ENCODE measurements at regions not wholly inside any gene's neighbourhood (a gene's known extent, or its start where the extent isn't known, plus 50 kb on each side); places are given as distances from the start of the nearest gene placed in this dataset.
A peak's percentile ranks its signal among the peaks of the same experiment; 100 is the strongest.

DNA sequence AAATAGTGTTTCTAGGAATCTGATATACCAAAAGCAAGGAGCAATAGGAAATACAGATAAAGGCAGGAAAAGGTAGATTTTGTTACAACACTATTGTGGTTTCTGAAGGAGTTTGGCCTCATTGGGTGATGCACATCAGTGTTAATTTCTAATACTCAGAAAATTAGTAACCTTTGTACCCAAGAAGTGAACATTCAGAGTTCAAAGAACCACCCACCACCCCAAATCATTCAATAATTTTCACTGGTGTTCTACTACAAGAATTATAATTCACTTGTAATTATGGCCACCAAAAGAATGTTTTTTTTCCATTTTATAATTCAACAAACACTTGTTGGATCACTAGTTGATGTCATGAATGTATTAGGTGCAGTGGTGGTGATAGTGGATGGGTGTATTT, 183.3 kb downstream of the UBE2E3 start:
- DNase-seq (ENCODE audit: insufficient read length, low spot score): no peak
- no peak for TF ChIP-seq POLR2A (IDR thresholded peaks at IDR 0.05; ENCODE audit: low read depth, low read length)
- FAIRE-seq: no peak

DNA sequence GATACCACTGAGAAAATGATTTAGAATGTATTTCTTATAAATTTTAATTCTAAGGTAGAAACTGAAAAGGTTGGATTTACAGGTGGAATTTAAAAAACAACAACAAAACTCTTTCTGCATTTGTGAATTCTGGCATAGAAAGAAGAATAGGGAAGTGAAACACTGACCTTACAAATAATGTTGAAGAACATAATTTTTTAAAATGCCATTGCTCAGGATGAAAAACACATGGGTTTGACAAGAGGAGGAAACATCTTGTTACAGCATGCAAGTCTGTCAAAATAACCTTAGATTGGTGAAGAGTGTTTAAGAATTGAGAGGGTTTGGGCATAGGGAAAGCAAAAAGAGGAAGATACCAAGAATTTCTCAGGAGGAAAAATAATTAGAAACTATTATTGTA, 184.3 kb downstream of the UBE2E3 start:
- TF ChIP-seq POLR2A (IDR thresholded peaks at IDR 0.05; ENCODE audit: low read depth, low read length): no peak
- no peak for FAIRE-seq
- no peak for DNase-seq (ENCODE audit: insufficient read length, low spot score)

GRCh38 chr2:181165199-181165868, 184.9 kb downstream of the UBE2E3 start:
- DNase-seq (ENCODE audit: insufficient read length, low spot score) (no peak), FAIRE-seq (no peak)
- no peak for TF ChIP-seq POLR2A (IDR thresholded peaks at IDR 0.05; ENCODE audit: low read depth, low read length)

- TF ChIP-seq POLR2A (IDR thresholded peaks at IDR 0.05; ENCODE audit: low read depth, low read length): no peak
- no peak for DNase-seq (ENCODE audit: insufficient read length, low spot score)
- no peak for FAIRE-seq
Observed at GRCh38 chr2:181169503-181169902, 189.1 kb downstream of the UBE2E3 start.

- DNase-seq (ENCODE audit: insufficient read length, low spot score) (no peak), FAIRE-seq (no peak)
- no peak for TF ChIP-seq POLR2A (IDR thresholded peaks at IDR 0.05; ENCODE audit: low read depth, low read length)
Observed at GRCh38 chr2:181170256-181170655, 189.9 kb downstream of the UBE2E3 start.

DNA sequence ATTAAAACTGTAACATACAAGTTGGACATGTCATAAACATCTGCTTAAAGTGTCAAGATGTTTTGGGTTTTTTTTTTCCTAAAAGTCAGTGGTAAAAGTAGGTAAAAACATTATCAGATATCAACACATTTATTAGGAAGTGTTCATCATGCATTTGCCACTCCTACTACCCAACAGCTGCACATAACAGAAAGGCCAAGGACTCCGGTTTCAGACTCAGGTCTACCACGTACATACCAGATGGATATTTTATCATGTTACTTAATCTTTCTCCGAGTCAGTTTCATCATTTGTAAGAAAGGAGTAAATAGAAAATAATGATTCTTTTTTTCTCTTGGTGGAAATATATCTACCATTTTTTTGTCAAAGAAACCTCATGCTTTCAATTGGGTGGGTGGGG, 192.3 kb downstream of the UBE2E3 start:
- no peak for FAIRE-seq
- DNase-seq (ENCODE audit: insufficient read length, low spot score): no peak
- TF ChIP-seq POLR2A (IDR thresholded peaks at IDR 0.05; ENCODE audit: low read depth, low read length): no peak

DNA sequence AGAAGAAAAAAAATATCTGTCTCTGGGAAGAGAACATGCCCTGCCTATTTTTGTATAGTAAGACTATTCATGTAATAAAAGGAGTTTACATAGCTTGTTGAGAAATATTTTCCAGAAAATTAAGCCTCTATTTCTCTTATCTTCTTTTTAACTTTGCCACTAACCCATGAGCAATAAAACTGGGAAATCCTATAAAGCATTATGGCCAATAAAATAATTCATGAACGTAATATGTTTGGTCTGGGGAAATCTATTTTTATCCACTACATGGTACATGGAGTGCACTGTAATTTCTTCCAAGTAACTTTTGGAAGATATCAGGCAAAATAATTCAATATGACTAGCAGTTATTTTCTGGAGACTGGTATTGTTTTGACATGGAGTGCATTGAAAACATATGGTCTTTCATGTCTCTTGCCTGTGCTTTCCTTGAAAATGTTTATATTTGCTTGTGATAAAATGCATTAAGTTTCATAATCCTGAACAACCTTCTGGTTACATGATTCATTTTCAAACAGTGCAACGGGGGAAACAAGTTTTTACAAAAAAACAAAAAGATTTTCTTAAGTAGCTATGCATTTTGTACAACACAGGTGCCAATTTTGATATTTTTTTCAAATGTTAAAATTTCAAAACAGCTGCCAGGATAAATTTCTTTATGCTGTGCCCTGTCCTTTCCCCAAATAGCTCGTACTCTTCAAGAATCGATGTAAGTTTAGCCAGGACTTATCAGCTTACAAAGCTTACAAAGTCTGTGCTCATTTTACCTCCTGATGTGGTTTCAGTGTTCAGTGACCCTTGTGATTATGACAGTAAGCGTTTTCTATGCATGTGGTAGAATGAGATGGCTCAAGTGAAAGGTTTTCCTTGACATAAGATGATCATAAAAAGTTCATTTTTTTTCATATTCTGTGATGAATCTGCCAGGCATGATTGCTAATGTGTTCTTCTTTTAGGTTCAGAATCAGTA, 194.5 kb downstream of the UBE2E3 start:
- no peak for TF ChIP-seq POLR2A (IDR thresholded peaks at IDR 0.05; ENCODE audit: low read depth, low read length)
- FAIRE-seq (no peak), DNase-seq (ENCODE audit: insufficient read length, low spot score) (no peak)

DNA sequence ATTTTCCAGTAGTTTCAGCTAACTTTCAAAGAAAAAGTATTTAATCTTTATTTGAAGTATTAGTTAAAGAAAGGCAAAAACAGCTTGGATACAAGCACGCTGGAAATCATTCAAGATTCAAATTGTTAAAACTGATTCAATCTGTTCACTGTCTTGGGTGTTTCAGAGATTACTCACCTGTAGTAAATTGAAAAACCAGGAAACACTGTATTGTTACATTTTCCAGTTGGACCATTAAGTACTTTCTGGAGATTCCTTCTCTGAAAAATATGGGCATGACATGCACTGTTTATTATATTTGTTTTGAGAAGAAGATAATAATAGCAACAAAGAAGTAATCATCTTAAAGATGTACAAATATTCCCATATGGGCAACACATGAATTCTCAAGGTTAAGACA, 196.1 kb downstream of the UBE2E3 start:
- no peak for TF ChIP-seq POLR2A (IDR thresholded peaks at IDR 0.05; ENCODE audit: low read depth, low read length)
- FAIRE-seq (no peak), DNase-seq (ENCODE audit: insufficient read length, low spot score) (no peak)

DNA sequence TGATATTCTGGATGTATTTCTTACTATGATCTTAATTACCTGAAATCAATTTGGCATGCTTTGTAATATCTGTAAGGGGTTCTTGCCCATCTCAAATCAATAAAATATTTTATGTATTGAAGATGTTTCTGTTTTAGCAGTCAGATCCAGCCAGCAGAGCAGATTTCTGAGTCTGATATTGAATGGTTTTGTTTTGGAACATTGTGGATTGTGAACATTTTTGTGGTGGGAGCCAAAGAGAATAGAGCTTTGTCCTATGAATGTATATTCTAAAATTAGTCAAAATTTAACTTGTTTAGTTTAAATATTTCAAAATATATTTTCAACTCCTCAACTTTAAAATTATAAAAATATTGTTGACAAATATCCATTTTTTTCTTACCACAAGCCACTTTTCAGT, 197.0 kb downstream of the UBE2E3 start:
- FAIRE-seq (no peak), DNase-seq (ENCODE audit: insufficient read length, low spot score) (no peak)
- TF ChIP-seq POLR2A (IDR thresholded peaks at IDR 0.05; ENCODE audit: low read depth, low read length): no peak

DNA sequence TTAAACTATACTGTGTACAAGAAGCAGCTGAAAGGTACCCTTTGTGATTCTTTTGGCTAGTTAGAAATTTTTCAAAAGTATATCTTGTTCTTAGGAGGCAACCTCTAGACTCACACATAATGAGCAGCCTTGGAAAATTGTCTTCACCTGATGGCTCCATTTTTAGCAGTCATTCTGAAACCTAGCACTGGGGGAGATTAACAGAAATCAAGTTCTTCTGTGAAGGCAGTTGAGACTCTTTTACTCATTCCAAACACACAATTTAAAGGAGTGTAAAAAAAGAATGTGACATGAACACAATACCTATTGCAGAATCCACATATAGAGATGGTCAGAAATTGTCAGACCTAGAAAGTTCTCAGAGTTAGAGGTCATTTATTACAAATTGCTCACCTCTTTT, 197.7 kb downstream of the UBE2E3 start:
- no peak for TF ChIP-seq POLR2A (IDR thresholded peaks at IDR 0.05; ENCODE audit: low read depth, low read length)
- no peak for DNase-seq (ENCODE audit: insufficient read length, low spot score)
- peak; percentile 11 for FAIRE-seq

- TF ChIP-seq POLR2A (IDR thresholded peaks at IDR 0.05; ENCODE audit: low read depth, low read length): no peak
- DNase-seq (ENCODE audit: insufficient read length, low spot score) (no peak), FAIRE-seq (no peak)
Observed at GRCh38 chr2:181178823-181179412, 198.5 kb downstream of the UBE2E3 start.

DNA sequence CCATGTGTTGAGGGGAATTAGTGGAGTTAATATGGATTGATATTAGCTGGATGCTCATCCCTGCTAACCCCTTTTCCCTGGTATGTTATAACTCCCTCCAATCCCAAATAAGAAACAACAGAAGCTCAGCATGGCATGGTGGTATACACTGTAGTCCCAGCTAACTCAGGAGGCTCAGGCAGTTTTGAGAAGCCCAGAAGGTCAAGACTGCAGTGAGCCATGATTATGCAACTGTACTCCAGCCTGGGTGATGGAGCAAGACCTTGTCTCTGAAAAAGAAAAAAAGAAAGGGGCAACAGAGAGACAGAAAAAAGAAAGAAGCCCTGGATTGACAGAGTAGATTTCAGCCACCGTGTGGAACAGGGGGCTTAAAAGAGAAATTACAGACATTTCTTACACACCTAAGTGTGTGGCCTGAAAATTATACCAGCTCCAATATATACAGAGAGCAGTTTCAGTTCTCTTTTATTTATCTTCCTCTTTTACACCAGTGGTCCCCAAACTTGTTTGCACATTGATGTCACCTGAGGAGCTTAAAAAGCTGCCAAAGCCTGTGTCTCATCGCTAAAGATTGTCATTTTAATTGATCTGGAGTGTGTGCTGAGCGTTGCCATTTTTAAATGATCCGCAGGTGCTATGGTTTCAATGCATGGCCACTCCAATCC, 203.6 kb downstream of the UBE2E3 start:
- FAIRE-seq: no peak

DNA sequence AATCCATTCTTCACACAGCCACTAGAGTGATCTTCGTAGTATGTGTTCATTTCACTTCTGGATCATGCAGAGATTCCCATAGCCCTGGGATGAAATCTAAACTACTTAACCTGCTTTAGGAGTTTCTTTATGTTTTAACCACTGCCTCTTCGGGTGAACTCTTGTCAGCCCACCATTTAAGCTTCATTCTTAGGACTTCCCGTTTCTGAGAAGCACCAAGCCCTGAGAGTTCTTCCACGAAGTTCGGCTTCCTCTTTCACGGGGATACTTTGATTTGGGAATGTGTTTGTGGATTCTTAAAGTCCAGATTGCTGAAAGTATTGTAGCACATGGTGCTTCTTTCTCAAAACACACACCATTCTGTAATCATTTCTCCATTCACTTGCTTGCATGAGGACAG, 205.0 kb downstream of the UBE2E3 start:
- FAIRE-seq (no peak), DNase-seq (ENCODE audit: insufficient read length, low spot score) (no peak)
- no peak for TF ChIP-seq POLR2A (IDR thresholded peaks at IDR 0.05; ENCODE audit: low read depth, low read length)

More for the DNA sequence above, 203.6 kb downstream of the UBE2E3 start:
- TF ChIP-seq POLR2A (IDR thresholded peaks at IDR 0.05; ENCODE audit: low read depth, low read length): no peak
- DNase-seq (ENCODE audit: insufficient read length, low spot score): no peak

GRCh38 chr2:181185948-181186347, 205.5 kb downstream of the UBE2E3 start:
- no peak for FAIRE-seq

More at GRCh38 chr2:181185948-181186347, 205.5 kb downstream of the UBE2E3 start:
- TF ChIP-seq POLR2A (IDR thresholded peaks at IDR 0.05; ENCODE audit: low read depth, low read length): no peak
- no peak for DNase-seq (ENCODE audit: insufficient read length, low spot score)

Data from H54 (cell line).